ENCODE measurements at regions not wholly inside any gene's neighbourhood (a gene's known extent, or its start where the extent isn't known, plus 50 kb on each side); places are given as distances from the start of the nearest gene placed in this dataset.

GRCh38 chr3:127512256-127512655 is 78.3 kb downstream of the TPRA1 start:
- H4K20me1 ChIP-seq (ENCODE audit: control insufficient read depth, insufficient read depth, low read length, poor library complexity, severe bottlenecking): no peaks in the 10 kb centered on the region
- no peak overlapping the region for H2AFZ ChIP-seq (ENCODE audit: insufficient read depth, low read depth, low read length, poor library complexity, severe bottlenecking)
- peaks cover 0 to 6% (median 0%) of the 10 kb centered on the region in 4 experiments for H3K27me3 ChIP-seq (replicated peaks in 1 of 4; ENCODE audit: control extremely low read depth in 1 of 4, control insufficient read depth in 3 of 4, insufficient read depth in 4 of 4, low read length in 3 of 4)
- H3K27ac ChIP-seq (ENCODE audit: low read length in 2 of 2): no peak overlapping the region
- no peaks in the 10 kb centered on the region for H3K9me3 Mint-ChIP-seq (ENCODE audit: insufficient read depth)
- H3K4me1 Mint-ChIP-seq: no peaks in the 10 kb centered on the region
- CTCF ChIA-PET: no interaction called here
- TF ChIP-seq, protein P1, sequence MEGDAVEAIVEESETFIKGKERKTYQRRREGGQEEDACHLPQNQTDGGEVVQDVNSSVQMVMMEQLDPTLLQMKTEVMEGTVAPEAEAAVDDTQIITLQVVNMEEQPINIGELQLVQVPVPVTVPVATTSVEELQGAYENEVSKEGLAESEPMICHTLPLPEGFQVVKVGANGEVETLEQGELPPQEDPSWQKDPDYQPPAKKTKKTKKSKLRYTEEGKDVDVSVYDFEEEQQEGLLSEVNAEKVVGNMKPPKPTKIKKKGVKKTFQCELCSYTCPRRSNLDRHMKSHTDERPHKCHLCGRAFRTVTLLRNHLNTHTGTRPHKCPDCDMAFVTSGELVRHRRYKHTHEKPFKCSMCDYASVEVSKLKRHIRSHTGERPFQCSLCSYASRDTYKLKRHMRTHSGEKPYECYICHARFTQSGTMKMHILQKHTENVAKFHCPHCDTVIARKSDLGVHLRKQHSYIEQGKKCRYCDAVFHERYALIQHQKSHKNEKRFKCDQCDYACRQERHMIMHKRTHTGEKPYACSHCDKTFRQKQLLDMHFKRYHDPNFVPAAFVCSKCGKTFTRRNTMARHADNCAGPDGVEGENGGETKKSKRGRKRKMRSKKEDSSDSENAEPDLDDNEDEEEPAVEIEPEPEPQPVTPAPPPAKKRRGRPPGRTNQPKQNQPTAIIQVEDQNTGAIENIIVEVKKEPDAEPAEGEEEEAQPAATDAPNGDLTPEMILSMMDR (IDR thresholded peaks at IDR 0.05): no peak
- TF ChIP-seq EZH2 (IDR thresholded peaks at IDR 0.05; ENCODE audit: borderline replicate concordance, insufficient read depth, low read depth, low read length, poor library complexity, severe bottlenecking): no peak
- no peaks in the 10 kb centered on the region for H3K4me1 ChIP-seq (ENCODE audit: control insufficient read depth in 2 of 2, insufficient read depth in 2 of 2, low read length in 2 of 2)
- H3K36me3 ChIP-seq (replicated peaks in 1 of 2; ENCODE audit: control extremely low read depth in 1 of 2, control insufficient read depth in 1 of 2, extremely low read depth in 1 of 2, insufficient read depth in 2 of 2, low read length in 1 of 2): no peaks in the 10 kb centered on the region
- DNase-seq (no peak), ATAC-seq (ENCODE audit: low read depth) (no peak)
- 80% methylated on average over 1 of the region's 3 CpGs for WGBS (ENCODE audit: insufficient coverage)
- peaks cover 17% of the 10 kb centered on the region for H3K27me3 Mint-ChIP-seq
- H3K4me3 ChIP-seq (ENCODE audit: control extremely low read depth in 1 of 5, extremely low read depth in 1 of 5, insufficient read depth in 1 of 5, low read depth in 2 of 5, low read length in 4 of 5): no peak overlapping the region
- no peaks in the 10 kb centered on the region for H3K79me2 ChIP-seq (ENCODE audit: control insufficient read depth, insufficient read depth, low read length)
- no peak overlapping the region for H3K27ac Mint-ChIP-seq
- no peak overlapping the region for H3K9ac ChIP-seq (ENCODE audit: low read length)
- peaks cover 0 to 4% (median 0%) of the 10 kb centered on the region in 3 donors for H3K9me3 ChIP-seq (ENCODE audit: control extremely low read depth in 1 of 3, control insufficient read depth in 2 of 3, insufficient read depth in 1 of 3, low read length in 2 of 3)
- no peak overlapping the region for H3K4me3 Mint-ChIP-seq
- POLR2A ChIA-PET: no interaction called here
- intact Hi-C loops (cut with micrococcal nuclease): no loop called here
- no peak overlapping the region for H3K4me2 ChIP-seq (replicated peaks; ENCODE audit: low read depth, low read length, poor library complexity, severe bottlenecking)

GRCh38 chr3:127501177-127501576 is 89.4 kb downstream of the TPRA1 start:
- Histone ChIP-seq H3K9ac (ENCODE audit: low read length) (no peak overlapping the region), H3K27me3 (replicated peaks in 1 of 4; ENCODE audit: control extremely low read depth in 1 of 4, control insufficient read depth in 3 of 4, insufficient read depth in 4 of 4, low read length in 3 of 4) (peaks cover 0 to 9% (median 0%) of the 10 kb centered on the region in 4 experiments), H3K36me3 (replicated peaks in 1 of 2; ENCODE audit: control extremely low read depth in 1 of 2, control insufficient read depth in 1 of 2, extremely low read depth in 1 of 2, insufficient read depth in 2 of 2, low read length in 1 of 2) (no peaks in the 10 kb centered on the region), H3K27ac (ENCODE audit: low read length in 2 of 2) (no peak overlapping the region), H3K4me2 (replicated peaks; ENCODE audit: low read depth, low read length, poor library complexity, severe bottlenecking) (no peak overlapping the region), H3K9me3 (ENCODE audit: control extremely low read depth in 1 of 3, control insufficient read depth in 2 of 3, insufficient read depth in 1 of 3, low read length in 2 of 3) (peaks cover 3 to 24% (median 11%) of the 10 kb centered on the region in 3 donors), H3K79me2 (ENCODE audit: control insufficient read depth, insufficient read depth, low read length) (no peaks in the 10 kb centered on the region), H4K20me1 (ENCODE audit: control insufficient read depth, insufficient read depth, low read length, poor library complexity, severe bottlenecking) (no peaks in the 10 kb centered on the region), H3K4me1 (ENCODE audit: control insufficient read depth in 2 of 2, insufficient read depth in 2 of 2, low read length in 2 of 2) (no peaks in the 10 kb centered on the region), H2AFZ (ENCODE audit: insufficient read depth, low read depth, low read length, poor library complexity, severe bottlenecking) (no peak overlapping the region), H3K4me3 (ENCODE audit: control extremely low read depth in 1 of 5, extremely low read depth in 1 of 5, insufficient read depth in 1 of 5, low read depth in 2 of 5, low read length in 4 of 5) (no peak overlapping the region)
- no CpG with 5 or more reads among the region's 1 CpG for WGBS (ENCODE audit: insufficient coverage)
- Mint-ChIP-seq H3K27ac (no peak overlapping the region), H3K4me1 (no peaks in the 10 kb centered on the region), H3K4me3 (no peak overlapping the region), H3K9me3 (ENCODE audit: insufficient read depth) (peaks cover 10% of the 10 kb centered on the region), H3K27me3 (peaks cover 28% of the 10 kb centered on the region)
- intact Hi-C loops (cut with micrococcal nuclease): no loop called here
- TF ChIP-seq, protein P1 (IDR thresholded peaks at IDR 0.05): no peak
- no peak for TF ChIP-seq EZH2 (IDR thresholded peaks at IDR 0.05; ENCODE audit: borderline replicate concordance, insufficient read depth, low read depth, low read length, poor library complexity, severe bottlenecking)
- DNase-seq (no peak), ATAC-seq (ENCODE audit: low read depth) (no peak)
- ChIA-PET CTCF (no interaction called here), POLR2A (no interaction called here)
